ENCODE measurements at regions not wholly inside any gene's neighbourhood (a gene's known extent, or its start where the extent isn't known, plus 50 kb on each side); places are given as distances from the start of the nearest gene placed in this dataset.

GRCh38 chr20:19924255-19924654 is 92.9 kb upstream of the NAA20 start (continued):
- TF ChIP-seq ZNF462 (CRISPR knock-in tag; IDR thresholded peaks at IDR 0.05): no peak
- TF ChIP-seq, protein P1, sequence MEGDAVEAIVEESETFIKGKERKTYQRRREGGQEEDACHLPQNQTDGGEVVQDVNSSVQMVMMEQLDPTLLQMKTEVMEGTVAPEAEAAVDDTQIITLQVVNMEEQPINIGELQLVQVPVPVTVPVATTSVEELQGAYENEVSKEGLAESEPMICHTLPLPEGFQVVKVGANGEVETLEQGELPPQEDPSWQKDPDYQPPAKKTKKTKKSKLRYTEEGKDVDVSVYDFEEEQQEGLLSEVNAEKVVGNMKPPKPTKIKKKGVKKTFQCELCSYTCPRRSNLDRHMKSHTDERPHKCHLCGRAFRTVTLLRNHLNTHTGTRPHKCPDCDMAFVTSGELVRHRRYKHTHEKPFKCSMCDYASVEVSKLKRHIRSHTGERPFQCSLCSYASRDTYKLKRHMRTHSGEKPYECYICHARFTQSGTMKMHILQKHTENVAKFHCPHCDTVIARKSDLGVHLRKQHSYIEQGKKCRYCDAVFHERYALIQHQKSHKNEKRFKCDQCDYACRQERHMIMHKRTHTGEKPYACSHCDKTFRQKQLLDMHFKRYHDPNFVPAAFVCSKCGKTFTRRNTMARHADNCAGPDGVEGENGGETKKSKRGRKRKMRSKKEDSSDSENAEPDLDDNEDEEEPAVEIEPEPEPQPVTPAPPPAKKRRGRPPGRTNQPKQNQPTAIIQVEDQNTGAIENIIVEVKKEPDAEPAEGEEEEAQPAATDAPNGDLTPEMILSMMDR (conservative IDR thresholded peaks at IDR 0.05; ENCODE audit: low read depth in 2 of 2): no peak
- no peak for TF ChIP-seq ZNF331 (CRISPR knock-in tag; IDR thresholded peaks at IDR 0.05; ENCODE audit: low read depth)
- TF ChIP-seq EZH2 (IDR thresholded peaks at IDR 0.05; ENCODE audit: low read depth, unreplicated experiment): no peak
- TF ChIP-seq, protein P2, sequence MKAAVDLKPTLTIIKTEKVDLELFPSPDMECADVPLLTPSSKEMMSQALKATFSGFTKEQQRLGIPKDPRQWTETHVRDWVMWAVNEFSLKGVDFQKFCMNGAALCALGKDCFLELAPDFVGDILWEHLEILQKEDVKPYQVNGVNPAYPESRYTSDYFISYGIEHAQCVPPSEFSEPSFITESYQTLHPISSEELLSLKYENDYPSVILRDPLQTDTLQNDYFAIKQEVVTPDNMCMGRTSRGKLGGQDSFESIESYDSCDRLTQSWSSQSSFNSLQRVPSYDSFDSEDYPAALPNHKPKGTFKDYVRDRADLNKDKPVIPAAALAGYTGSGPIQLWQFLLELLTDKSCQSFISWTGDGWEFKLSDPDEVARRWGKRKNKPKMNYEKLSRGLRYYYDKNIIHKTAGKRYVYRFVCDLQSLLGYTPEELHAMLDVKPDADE (IDR thresholded peaks at IDR 0.05): no peak
- no peak for TF ChIP-seq NANOG (IDR thresholded peaks at IDR 0.05; ENCODE audit: borderline replicate concordance)
- TF ChIP-seq POLR2AphosphoS5 (IDR thresholded peaks at IDR 0.05; ENCODE audit: low read depth): no peak
- TF ChIP-seq CREB1 (CRISPR knock-in tag; IDR thresholded peaks at IDR 0.05; ENCODE audit: low read depth): no peak
- TF ChIP-seq STAT1 (IDR thresholded peaks at IDR 0.05; ENCODE audit: unreplicated experiment): no peak

Data from GM23338 (cell line).